Sciatic nerve (tissue), 2 donors: ENCODE measurements at regions not wholly inside any gene's neighbourhood (a gene's known extent, or its start where the extent isn't known, plus 50 kb on each side); places are given as distances from the start of the nearest gene placed in this dataset.
"Not testable (repeated sequence)": the region's sequence is repeated elsewhere in the genome, so short reads cannot be mapped to it uniquely, and the experiment has no call there.

Experiments used
- ATAC-seq: fragments of 200-7000 bp; cut with Tn5 transposase; one replicate; pipeline ENCODE4 v1.9.1; 2020; ENCODE audit warnings: mild to moderate bottlenecking, moderate library complexity
- DNase-seq: peaks from one replicate; pipeline ENCODE4 v3.0.0-alpha.2; 2020; ENCODE audit warnings: low spot score
- intact Hi-C: fragments of 100-400 bp; cut with DNase I; formaldehyde crosslinking; loops from one replicate; pipeline ENCODE4 v1.14.2; 2022
- donor health status: DM: no; HTN: no; CAD: no.
- donor health status: DM: no; HTN: no; CAD: no.

GRCh38 chr22:15772337-15772736, 82.5 kb downstream of the POTEH start:
- intact Hi-C loops, ATAC-seq, DNase-seq: not testable (repeated sequence)

- intact Hi-C loops: not testable (repeated sequence)
- ATAC-seq: peak; percentile 41
- peak; percentile 40 for DNase-seq
Measured at GRCh38 chr22:15775118-15775517, 85.3 kb downstream of the POTEH start.

DNA sequence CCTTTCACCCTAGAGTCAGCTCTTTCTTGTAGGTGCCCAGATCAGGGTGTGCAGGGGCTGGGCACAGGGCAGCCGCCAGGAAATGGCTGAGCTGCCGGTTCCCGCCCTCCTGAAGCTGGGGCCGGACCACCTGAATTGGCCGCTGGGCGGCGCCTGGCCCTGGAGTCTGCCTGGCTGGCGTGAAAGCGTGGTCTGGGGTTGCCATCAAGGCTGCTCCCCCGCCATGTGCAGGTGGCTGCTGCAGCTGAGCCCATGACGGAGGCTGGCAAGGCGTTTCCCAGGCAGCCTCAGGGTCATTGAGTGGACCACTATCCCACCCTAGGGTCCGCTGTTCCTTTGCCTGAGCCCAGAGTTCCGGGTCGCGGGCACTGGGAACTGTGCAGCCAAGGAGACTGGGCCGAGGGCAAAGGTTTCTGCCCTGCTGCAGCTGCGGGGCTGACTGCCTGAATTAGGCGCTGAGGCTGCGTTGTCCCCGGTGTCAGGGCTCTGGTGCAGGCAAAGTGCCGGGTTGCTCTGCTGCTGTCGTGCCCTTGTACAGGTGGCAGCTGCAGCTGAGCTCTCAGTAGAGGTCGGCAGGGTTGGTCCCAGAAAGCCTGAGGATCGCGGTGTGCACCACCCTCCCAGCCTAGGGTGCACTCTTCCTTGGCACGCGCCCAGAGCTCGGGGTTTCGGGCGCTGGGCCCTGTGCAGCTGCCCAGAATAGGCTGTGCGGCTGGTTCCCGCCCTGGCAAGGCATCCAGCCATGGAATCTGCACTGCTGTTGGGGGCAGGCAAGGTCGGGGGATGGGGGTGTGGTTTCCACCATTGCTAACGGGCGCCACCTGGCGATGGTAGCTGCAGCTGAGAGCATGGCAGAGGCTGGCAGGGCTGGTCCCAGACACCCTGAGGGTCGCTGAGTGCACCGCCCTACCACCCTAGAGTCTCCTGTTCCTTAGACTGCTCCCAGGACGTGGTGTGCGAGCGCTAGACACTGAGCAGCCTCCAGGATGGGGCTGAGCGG, 86.1 kb downstream of the POTEH start:
- ATAC-seq (peak; percentile 59), DNase-seq (peak; percentile 54)
- intact Hi-C loops: not testable (repeated sequence)

DNA sequence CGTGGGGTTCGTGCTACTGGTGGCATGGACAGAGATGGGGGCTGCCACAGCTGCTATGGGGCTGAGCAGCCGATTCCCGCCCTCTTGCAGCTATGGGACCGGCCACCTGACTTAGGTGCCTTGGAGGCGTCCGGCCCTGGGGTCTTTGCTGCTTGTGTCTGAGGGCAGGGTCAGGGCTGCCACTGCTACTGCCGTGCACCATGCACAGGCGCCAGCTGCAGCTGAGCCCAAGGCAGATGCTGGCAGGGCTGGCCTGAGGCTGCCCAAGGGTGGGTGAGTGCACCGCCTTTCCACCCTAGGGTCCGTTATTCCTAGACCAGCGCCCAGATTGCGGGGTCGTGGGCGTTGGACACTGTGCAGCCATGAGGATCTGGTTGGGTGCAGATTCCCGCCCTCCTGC, 86.9 kb downstream of the POTEH start:
- intact Hi-C loops, DNase-seq, ATAC-seq: not testable (repeated sequence)

GRCh38 chr22:15777150-15777549, 87.3 kb downstream of the POTEH start:
- DNase-seq, ATAC-seq, intact Hi-C loops: not testable (repeated sequence)

DNA sequence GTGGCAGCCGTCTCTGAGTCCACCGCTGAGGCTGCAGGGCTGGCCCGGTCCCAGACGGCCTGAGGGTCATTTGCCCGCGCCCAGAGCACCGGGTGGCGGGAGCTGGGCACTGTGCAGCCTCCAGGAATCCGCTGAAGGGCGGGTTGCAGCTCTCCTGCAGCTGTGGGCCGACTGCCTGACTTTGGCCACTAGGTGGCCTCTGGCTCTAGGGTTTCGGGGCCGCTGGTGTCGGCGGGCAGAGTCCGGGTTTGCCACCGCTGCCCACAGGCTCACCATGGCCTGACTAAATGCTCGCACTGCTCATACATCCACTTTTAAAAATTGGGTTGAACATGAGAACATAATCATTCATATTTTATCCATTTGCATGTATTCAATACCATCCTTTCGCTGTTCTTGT, 87.7 kb downstream of the POTEH start:
- intact Hi-C loops, ATAC-seq, DNase-seq: not testable (repeated sequence)

DNA sequence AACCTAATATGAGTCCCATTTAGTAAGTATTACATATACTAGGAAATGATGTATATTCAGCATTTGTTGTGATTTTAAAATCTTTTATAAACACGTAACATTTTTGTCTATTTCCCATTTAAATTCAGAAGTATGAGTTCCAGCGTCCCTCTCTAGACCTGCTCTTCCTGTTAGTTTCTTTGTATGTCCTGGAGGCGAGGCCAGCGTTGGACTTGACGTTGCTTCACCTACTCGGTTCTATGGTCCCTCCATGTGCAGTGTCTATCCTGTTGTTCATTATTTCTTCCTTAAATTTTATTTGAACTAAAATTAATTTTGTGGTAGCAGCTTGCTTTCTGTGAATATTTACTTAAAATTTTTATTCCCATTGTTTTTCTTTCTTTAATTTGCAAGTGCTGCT, 88.5 kb downstream of the POTEH start:
- ATAC-seq, intact Hi-C loops: not testable (repeated sequence)
- peak; percentile 43 for DNase-seq

- intact Hi-C loops, DNase-seq, ATAC-seq: not testable (repeated sequence)
Measured at GRCh38 chr22:15781652-15782051, 91.8 kb downstream of the POTEH start.

GRCh38 chr22:15782933-15783332, 93.1 kb downstream of the POTEH start:
- intact Hi-C loops, ATAC-seq, DNase-seq: not testable (repeated sequence)

DNA sequence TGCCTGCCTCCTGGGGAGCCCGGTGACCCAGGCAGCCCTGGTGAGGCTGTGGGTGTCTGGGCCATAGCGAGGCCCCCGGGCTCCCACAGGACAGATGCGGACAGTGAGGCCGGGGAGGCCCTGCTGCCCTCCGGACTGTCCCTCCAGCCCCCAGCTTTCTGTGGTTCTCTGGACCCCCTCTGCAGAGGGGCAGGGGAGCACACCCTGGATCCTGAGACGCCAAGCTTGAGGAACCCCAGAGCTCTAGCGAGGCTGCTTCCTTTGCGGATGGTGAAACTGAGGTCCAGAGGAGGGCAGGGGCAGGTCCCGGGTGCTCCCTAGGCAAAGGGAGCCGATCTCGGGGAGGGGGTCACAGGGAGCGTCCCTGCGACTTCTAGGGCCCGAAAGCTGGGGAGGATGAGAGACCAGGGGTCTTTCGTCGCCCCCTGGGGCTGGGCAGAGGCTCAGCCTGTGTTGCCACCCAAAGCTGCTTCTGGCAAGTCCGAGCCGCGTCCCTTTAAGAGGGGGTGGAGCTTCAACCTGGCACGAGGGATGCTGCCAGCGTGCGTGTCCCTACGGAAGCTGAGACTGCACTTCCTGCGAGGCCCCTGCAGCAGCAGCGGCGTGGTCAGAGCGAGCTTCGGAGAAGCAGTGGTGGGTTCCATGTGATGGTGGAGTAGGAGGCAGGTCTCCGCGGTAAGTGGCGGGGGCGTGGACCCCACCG, 94.7 kb downstream of the POTEH start:
- DNase-seq, intact Hi-C loops: not testable (repeated sequence)
- peak; percentile 71 for ATAC-seq

DNA sequence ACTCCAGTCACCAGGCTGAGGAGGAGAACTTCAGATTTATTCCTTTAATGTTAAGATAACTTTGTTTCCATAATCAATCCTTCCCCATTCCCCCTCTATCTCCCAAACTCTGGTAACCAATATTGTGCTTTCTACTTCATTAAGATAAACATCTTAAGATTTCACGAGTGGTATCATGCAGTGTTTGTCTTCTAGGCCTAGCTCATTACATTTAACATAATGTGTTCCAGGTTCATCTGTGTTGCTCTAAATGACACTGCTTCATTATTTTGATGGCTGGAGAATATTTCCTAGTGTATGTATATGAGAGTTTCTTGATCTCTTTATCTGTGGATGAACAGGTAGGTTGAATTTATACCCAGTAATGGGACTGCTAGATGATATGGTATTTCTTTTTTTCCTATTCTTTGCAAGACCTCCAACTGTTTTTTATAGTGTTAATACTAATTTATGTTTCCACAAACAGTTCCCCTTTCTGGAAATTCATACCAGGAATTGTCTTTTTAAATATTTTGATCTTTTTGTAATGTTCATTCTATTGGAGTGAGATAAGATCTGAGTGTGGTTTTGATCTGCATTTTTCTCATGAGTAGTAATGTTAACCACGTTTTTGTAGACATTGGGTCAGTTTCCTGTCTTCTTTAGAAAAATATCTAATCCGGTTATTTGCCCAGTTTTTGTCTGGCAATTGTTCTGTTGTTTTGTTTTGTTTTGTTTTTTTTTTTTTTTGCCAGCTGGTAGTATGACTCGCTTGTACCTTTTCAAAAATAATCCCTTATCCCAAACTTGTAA, 97.3 kb downstream of the POTEH start:
- DNase-seq, intact Hi-C loops, ATAC-seq: not testable (repeated sequence)

- ATAC-seq, DNase-seq, intact Hi-C loops: not testable (repeated sequence)
Measured at GRCh38 chr22:15791557-15791956, 101.7 kb downstream of the POTEH start.

DNA sequence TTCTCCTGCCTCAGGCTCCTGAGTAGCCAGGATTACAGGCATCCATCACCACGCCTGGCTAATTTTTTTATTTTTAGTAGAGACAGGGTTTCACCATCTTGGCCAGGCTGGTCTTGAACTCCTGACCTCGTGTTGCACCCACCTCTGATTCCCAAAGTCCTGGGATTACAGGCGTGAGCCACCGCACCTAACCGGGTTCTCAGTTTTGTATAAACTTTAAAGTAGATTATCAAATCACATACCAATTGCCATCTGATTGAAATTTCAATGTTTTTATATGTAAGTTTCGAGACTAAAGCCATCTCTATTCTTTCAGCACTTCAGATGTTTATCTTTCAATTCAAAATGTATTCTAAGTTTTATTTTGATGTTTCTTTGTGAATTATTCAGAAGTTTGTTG, 110.1 kb downstream of the POTEH start:
- DNase-seq, intact Hi-C loops, ATAC-seq: not testable (repeated sequence)

DNA sequence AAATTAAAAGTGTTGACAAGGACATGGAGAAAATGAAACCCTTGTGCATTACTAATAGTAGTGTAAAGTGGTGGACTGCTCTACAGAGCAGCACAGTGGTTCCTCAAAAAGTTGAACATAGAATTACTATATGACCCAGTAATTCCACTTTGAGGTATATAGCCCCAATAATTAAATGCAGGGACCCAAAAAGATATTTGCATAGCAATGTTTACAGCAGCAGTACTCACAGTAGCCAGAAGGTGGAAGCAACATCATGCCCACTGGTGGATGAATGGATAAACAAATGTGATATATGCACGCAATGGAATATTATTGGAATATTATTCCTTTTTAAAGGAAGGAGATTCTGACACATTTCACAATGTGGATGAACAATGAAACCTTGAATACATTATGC, 121.3 kb downstream of the POTEH start:
- DNase-seq: not testable (repeated sequence)
- ATAC-seq: peak; percentile 20

GRCh38 chr22:15815783-15816182, 126.0 kb downstream of the POTEH start:
- ATAC-seq, DNase-seq, intact Hi-C loops: not testable (repeated sequence)

More for the DNA sequence above, 121.3 kb downstream of the POTEH start:
- intact Hi-C loops: not testable (repeated sequence)

- intact Hi-C loops, ATAC-seq, DNase-seq: not testable (repeated sequence)
Measured at GRCh38 chr22:15816470-15816869, 126.6 kb downstream of the POTEH start.

- DNase-seq, intact Hi-C loops, ATAC-seq: not testable (repeated sequence)
Measured at GRCh38 chr22:15817264-15817663, 127.4 kb downstream of the POTEH start.

DNA sequence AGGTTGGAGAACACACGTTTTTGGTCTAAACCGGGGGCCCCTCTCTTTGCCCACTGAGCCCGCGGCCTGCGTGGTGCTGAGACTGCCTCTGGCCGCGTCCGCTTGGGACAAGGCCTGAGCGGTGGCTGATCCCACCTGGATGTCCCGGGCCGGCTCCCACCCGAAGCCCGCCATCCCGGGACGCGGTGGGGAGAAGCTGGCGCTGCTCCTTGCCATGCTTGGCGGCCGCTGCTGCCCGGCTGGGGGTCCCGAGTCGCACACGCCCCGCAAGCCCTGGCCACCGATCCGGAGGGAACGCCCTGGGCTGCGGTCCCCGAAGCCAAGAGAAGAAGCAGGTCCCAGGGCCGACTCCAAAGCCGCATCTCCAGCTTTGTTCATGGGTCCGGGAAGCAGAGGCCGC, 130.1 kb downstream of the POTEH start:
- DNase-seq, intact Hi-C loops, ATAC-seq: not testable (repeated sequence)

- intact Hi-C loops, DNase-seq, ATAC-seq: not testable (repeated sequence)
Measured at GRCh38 chr22:15821088-15821487, 131.3 kb downstream of the POTEH start.
